Lower leg skin (tissue), 3 donors: ENCODE measurements at regions not wholly inside any gene's neighbourhood (a gene's known extent, or its start where the extent isn't known, plus 50 kb on each side); places are given as distances from the start of the nearest gene placed in this dataset.

Experiments
- CTCF ChIP-seq, 3 donors: fragments of 450-650 bp; IDR thresholded peaks; one replicate each; pipeline ENCODE4 v1.5.1; 2016; ENCODE audit warnings: antibody characterized with exemption in 3 of 3, mild to moderate bottlenecking in 3 of 3, moderate library complexity in 2 of 3
- POLR2A ChIP-seq, 2 donors: fragments of 450-650 bp; IDR thresholded peaks; one replicate each; pipeline ENCODE4 v1.6.1; 2016 to 2017; ENCODE audit warnings: antibody characterized with exemption in 2 of 2, mild to moderate bottlenecking in 1 of 2, moderate library complexity in 1 of 2

- no peak for TF ChIP-seq CTCF (IDR thresholded peaks at IDR 0.05)
- TF ChIP-seq POLR2A (IDR thresholded peaks at IDR 0.05): no peak
Measured at GRCh38 chrY:19042984-19043442, 269.5 kb upstream of the HSFY2 start.
